ENCODE measurements at regions not wholly inside any gene's neighbourhood (a gene's known extent, or its start where the extent isn't known, plus 50 kb on each side); places are given as distances from the start of the nearest gene placed in this dataset.

DNA sequence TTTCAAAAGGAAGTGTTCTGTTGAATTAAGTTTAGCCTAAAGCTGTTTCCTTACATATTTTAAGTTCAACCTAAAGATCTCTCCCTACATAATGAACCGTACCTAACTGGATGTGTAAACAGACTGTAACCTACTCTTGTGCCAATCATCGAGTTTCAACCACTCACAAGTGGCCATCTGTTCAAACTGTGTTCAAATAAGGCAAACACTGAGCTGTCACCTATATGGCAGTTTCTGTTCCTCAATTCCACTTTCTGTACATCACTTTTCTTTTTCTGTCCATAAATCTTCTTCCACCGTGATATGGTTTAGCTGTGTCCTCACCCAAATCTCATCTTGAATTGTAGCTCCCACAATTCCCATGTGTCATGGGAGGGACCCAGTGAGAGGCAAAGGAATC, 428.6 kb downstream of the HACE1 start:
- no peak for TF ChIP-seq CTCF (IDR thresholded peaks at IDR 0.05)
- no peak for TF ChIP-seq POLR2A (IDR thresholded peaks at IDR 0.05)
